ENCODE measurements at regions not wholly inside any gene's neighbourhood (a gene's known extent, or its start where the extent isn't known, plus 50 kb on each side); places are given as distances from the start of the nearest gene placed in this dataset.

- no peaks in the 10 kb centered on the region for H3K79me2 ChIP-seq (ENCODE audit: insufficient read depth, low read length)
- peaks cover 8% of the 10 kb centered on the region for H3K4me1 ChIP-seq (ENCODE audit: insufficient read depth, low read length, poor library complexity, severe bottlenecking)
- TF ChIP-seq EZH2phosphoT487 (IDR thresholded peaks at IDR 0.05; ENCODE audit: borderline replicate concordance) (no peak), CTCF (conservative IDR thresholded peaks at IDR 0.05; ENCODE audit: low read length) (no peak)
- no peaks in the 10 kb centered on the region for H3K36me3 ChIP-seq (ENCODE audit: insufficient read depth, low read length)
- no peaks in the 10 kb centered on the region for H3F3A ChIP-seq (ENCODE audit: low read depth)
- H2AFZ ChIP-seq (ENCODE audit: low read length), result no peak overlapping the region
- H3K4me2 ChIP-seq (ENCODE audit: low read depth, low read length, poor library complexity, severe bottlenecking), result no peak overlapping the region
- no peak overlapping the region for H3K4me3 ChIP-seq (ENCODE audit: low read length, poor library complexity, severe bottlenecking)
- H3K9ac ChIP-seq (ENCODE audit: low read depth, low read length, poor library complexity, severe bottlenecking), result no peak overlapping the region
- H3K27me3 ChIP-seq (ENCODE audit: insufficient read depth, low read length, poor library complexity, severe bottlenecking), result no peaks in the 10 kb centered on the region
- no peaks in the 10 kb centered on the region for H3K9me3 ChIP-seq (ENCODE audit: insufficient read depth, low read depth, low read length)
- no peaks in the 10 kb centered on the region for H3K9me2 ChIP-seq (replicated peaks; ENCODE audit: low read depth, low read length)
- no peaks in the 10 kb centered on the region for H4K20me1 ChIP-seq (ENCODE audit: insufficient read depth, low read length, poor library complexity, severe bottlenecking)
Measured at GRCh38 chr9:78468974-78469576, 172.2 kb downstream of the PSAT1 start.

GRCh38 chr9:78470216-78470615 is 173.3 kb downstream of the PSAT1 start:
- H3K9me2 ChIP-seq (replicated peaks; ENCODE audit: low read depth, low read length), result no peaks in the 10 kb centered on the region
- no peaks in the 10 kb centered on the region for H3K79me2 ChIP-seq (ENCODE audit: insufficient read depth, low read length)
- H3K9me3 ChIP-seq (ENCODE audit: insufficient read depth, low read depth, low read length), result no peaks in the 10 kb centered on the region
- TF ChIP-seq EZH2phosphoT487 (IDR thresholded peaks at IDR 0.05; ENCODE audit: borderline replicate concordance) (no peak), CTCF (conservative IDR thresholded peaks at IDR 0.05; ENCODE audit: low read length) (no peak)
- no peak overlapping the region for H3K4me3 ChIP-seq (ENCODE audit: low read length, poor library complexity, severe bottlenecking)
- no peaks in the 10 kb centered on the region for H3K36me3 ChIP-seq (ENCODE audit: insufficient read depth, low read length)
- H3K4me1 ChIP-seq (ENCODE audit: insufficient read depth, low read length, poor library complexity, severe bottlenecking), result peaks cover 8% of the 10 kb centered on the region
- no peaks in the 10 kb centered on the region for H3F3A ChIP-seq (ENCODE audit: low read depth)
- no peak overlapping the region for H3K9ac ChIP-seq (ENCODE audit: low read depth, low read length, poor library complexity, severe bottlenecking)
- no peak overlapping the region for H3K4me2 ChIP-seq (ENCODE audit: low read depth, low read length, poor library complexity, severe bottlenecking)
- no peak overlapping the region for H2AFZ ChIP-seq (ENCODE audit: low read length)
- no peaks in the 10 kb centered on the region for H3K27me3 ChIP-seq (ENCODE audit: insufficient read depth, low read length, poor library complexity, severe bottlenecking)
- no peaks in the 10 kb centered on the region for H4K20me1 ChIP-seq (ENCODE audit: insufficient read depth, low read length, poor library complexity, severe bottlenecking)

- TF ChIP-seq EZH2phosphoT487 (IDR thresholded peaks at IDR 0.05; ENCODE audit: borderline replicate concordance) (no peak), CTCF (conservative IDR thresholded peaks at IDR 0.05; ENCODE audit: low read length) (no peak)
- Histone ChIP-seq H3K9ac (ENCODE audit: low read depth, low read length, poor library complexity, severe bottlenecking) (no peak overlapping the region), H3K36me3 (ENCODE audit: insufficient read depth, low read length) (no peaks in the 10 kb centered on the region), H3F3A (ENCODE audit: low read depth) (no peaks in the 10 kb centered on the region), H2AFZ (ENCODE audit: low read length) (no peak overlapping the region), H3K4me3 (ENCODE audit: low read length, poor library complexity, severe bottlenecking) (no peak overlapping the region), H3K4me2 (ENCODE audit: low read depth, low read length, poor library complexity, severe bottlenecking) (no peak overlapping the region), H3K27me3 (ENCODE audit: insufficient read depth, low read length, poor library complexity, severe bottlenecking) (no peaks in the 10 kb centered on the region), H3K79me2 (ENCODE audit: insufficient read depth, low read length) (no peaks in the 10 kb centered on the region), H3K4me1 (ENCODE audit: insufficient read depth, low read length, poor library complexity, severe bottlenecking) (peaks cover 8% of the 10 kb centered on the region), H3K9me3 (ENCODE audit: insufficient read depth, low read depth, low read length) (no peaks in the 10 kb centered on the region), H3K9me2 (replicated peaks; ENCODE audit: low read depth, low read length) (no peaks in the 10 kb centered on the region), H4K20me1 (ENCODE audit: insufficient read depth, low read length, poor library complexity, severe bottlenecking) (no peaks in the 10 kb centered on the region)
Measured at GRCh38 chr9:78470741-78471140, 173.8 kb downstream of the PSAT1 start.
